ENCODE measurements at regions not wholly inside any gene's neighbourhood (a gene's known extent, or its start where the extent isn't known, plus 50 kb on each side); places are given as distances from the start of the nearest gene placed in this dataset.

GRCh38 chr4:62327612-62328297 is 1127.6 kb downstream of the ADGRL3 start:
- no peak for DNase-seq (ENCODE audit: low spot score)
- POLR2A ChIA-PET (ENCODE audit: low non-redundant PET), result no interaction called here
- no peaks in the 10 kb centered on the region for H3K36me3 ChIP-seq (ENCODE audit: insufficient read depth, low read length, poor library complexity, severe bottlenecking)
- no TSS peak for BruUV-seq (replicated peaks)
- no peaks in the 10 kb centered on the region for H3K27me3 ChIP-seq (replicated peaks; ENCODE audit: insufficient read depth, low read depth, low read length, poor library complexity)
- CTCF ChIA-PET, result no interaction called here
- intact Hi-C loops (cut with micrococcal nuclease; ENCODE audit: unreplicated experiment), result no loop called here
- TF ChIP-seq CTCF (conservative IDR thresholded peaks at IDR 0.05; ENCODE audit: low read depth, low read length), result no peak
- TF ChIP-seq EZH2 (IDR thresholded peaks at IDR 0.05; ENCODE audit: borderline replicate concordance, low read depth, low read length, poor library complexity, severe bottlenecking), result no peak
- no peaks in the 10 kb centered on the region for H3K4me1 ChIP-seq (ENCODE audit: insufficient read depth, low read length, poor library complexity, severe bottlenecking)
- H3K9me3 ChIP-seq (ENCODE audit: low read depth, low read length, poor library complexity, severe bottlenecking), result no peaks in the 10 kb centered on the region
- no peak overlapping the region for H3K27ac ChIP-seq (ENCODE audit: low read depth, low read length, poor library complexity, severe bottlenecking)
- no peak overlapping the region for H3K4me3 ChIP-seq (ENCODE audit: low read depth, low read length, poor library complexity, severe bottlenecking)

- intact Hi-C loops (cut with micrococcal nuclease; ENCODE audit: unreplicated experiment), result no loop called here
- DNase-seq (ENCODE audit: low spot score), result no peak
- Histone ChIP-seq H3K27ac (ENCODE audit: low read depth, low read length, poor library complexity, severe bottlenecking) (no peak overlapping the region), H3K4me3 (ENCODE audit: low read depth, low read length, poor library complexity, severe bottlenecking) (no peak overlapping the region), H3K36me3 (ENCODE audit: insufficient read depth, low read length, poor library complexity, severe bottlenecking) (no peaks in the 10 kb centered on the region), H3K4me1 (ENCODE audit: insufficient read depth, low read length, poor library complexity, severe bottlenecking) (no peaks in the 10 kb centered on the region), H3K27me3 (replicated peaks; ENCODE audit: insufficient read depth, low read depth, low read length, poor library complexity) (no peaks in the 10 kb centered on the region), H3K9me3 (ENCODE audit: low read depth, low read length, poor library complexity, severe bottlenecking) (no peaks in the 10 kb centered on the region)
- no TSS peak for BruUV-seq (replicated peaks)
- TF ChIP-seq EZH2 (IDR thresholded peaks at IDR 0.05; ENCODE audit: borderline replicate concordance, low read depth, low read length, poor library complexity, severe bottlenecking) (no peak), CTCF (conservative IDR thresholded peaks at IDR 0.05; ENCODE audit: low read depth, low read length) (no peak)
- POLR2A ChIA-PET (ENCODE audit: low non-redundant PET), result no interaction called here
- CTCF ChIA-PET, result no interaction called here
Observed at GRCh38 chr4:62324215-62324614, 1124.1 kb downstream of the ADGRL3 start.

DNA sequence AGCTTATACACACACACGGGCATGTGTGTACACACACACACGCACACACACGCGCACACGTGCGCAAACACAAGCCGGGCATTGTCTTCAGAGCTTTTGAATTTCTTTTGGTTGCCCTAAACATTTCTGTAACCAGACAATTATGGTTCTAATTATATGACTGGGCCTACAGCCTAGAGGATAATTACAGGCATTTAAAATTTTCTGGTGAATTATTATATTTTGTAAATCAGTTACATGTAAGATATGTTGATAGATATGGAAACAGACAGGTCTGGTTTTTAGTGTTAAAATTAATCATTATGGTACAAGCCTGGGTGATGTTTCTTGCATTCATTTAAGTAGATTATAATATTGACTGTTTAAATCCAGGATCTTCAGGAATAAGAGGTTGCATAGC is 1120.5 kb downstream of the ADGRL3 start:
- Histone ChIP-seq H3K4me1 (ENCODE audit: insufficient read depth, low read length, poor library complexity, severe bottlenecking) (no peaks in the 10 kb centered on the region), H3K27ac (ENCODE audit: low read depth, low read length, poor library complexity, severe bottlenecking) (no peak overlapping the region), H3K27me3 (replicated peaks; ENCODE audit: insufficient read depth, low read depth, low read length, poor library complexity) (no peaks in the 10 kb centered on the region), H3K36me3 (ENCODE audit: insufficient read depth, low read length, poor library complexity, severe bottlenecking) (no peaks in the 10 kb centered on the region), H3K4me3 (ENCODE audit: low read depth, low read length, poor library complexity, severe bottlenecking) (no peak overlapping the region), H3K9me3 (ENCODE audit: low read depth, low read length, poor library complexity, severe bottlenecking) (no peaks in the 10 kb centered on the region)
- no peak for TF ChIP-seq CTCF (conservative IDR thresholded peaks at IDR 0.05; ENCODE audit: low read depth, low read length)
- no peak for TF ChIP-seq EZH2 (IDR thresholded peaks at IDR 0.05; ENCODE audit: borderline replicate concordance, low read depth, low read length, poor library complexity, severe bottlenecking)
- ChIA-PET CTCF (no interaction called here), POLR2A (ENCODE audit: low non-redundant PET) (no interaction called here)
- intact Hi-C loops (cut with micrococcal nuclease; ENCODE audit: unreplicated experiment), result no loop called here
- BruUV-seq (replicated peaks), result no TSS peak
- no peak for DNase-seq (ENCODE audit: low spot score)

Data from A673 (cell line).